Non-pigmented ciliary epithelial cell (primary cell): ENCODE measurements at regions not wholly inside any gene's neighbourhood (a gene's known extent, or its start where the extent isn't known, plus 50 kb on each side); places are given as distances from the start of the nearest gene placed in this dataset.
A peak's percentile ranks its signal among the peaks of the same experiment; 100 is the strongest.
"Not testable (repeated sequence)": the region's sequence is repeated elsewhere in the genome, so short reads cannot be mapped to it uniquely, and the experiment has no call there.

Experiments
- DNase-seq: peaks from one replicate; pipeline ENCODE4 v3.0.0-alpha.2; 2010; ENCODE audit warnings: low read depth

DNA sequence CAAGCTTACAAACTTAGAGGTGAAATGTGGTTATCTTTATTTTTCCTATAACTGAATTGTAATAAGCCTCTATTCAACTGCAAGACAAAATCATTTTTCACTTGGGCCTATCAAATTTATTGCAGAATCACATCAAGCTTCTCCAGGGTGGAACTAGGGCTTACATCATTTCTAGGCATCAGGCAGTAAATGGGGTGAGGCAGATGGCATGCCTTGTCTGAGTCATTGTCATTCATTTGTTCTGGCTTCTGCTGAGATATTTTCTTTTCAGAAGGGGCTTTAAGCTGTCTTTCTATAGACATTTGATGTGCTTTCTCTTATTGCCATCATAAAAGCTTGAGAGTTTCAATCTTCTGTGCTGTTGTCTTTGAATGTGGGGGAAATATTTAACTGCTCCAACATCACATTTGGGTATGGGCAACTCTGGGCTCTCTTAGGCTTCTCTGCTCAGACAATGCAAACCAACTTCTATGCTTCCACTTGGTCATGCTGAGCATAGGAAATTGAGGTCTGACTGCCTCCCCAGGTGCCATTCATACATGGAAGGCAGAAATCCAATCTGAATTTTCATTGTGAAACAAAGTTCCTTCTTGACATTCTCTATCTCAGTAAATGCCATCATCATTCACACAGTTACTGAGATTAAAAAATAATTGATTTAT is 225.8 kb upstream of the GIMD1 start:
- no peak for DNase-seq

GRCh38 chr4:106588891-106589290 is 220.3 kb upstream of the GIMD1 start:
- DNase-seq, result no peak

GRCh38 chr4:106587558-106587957 is 219.0 kb upstream of the GIMD1 start:
- DNase-seq, result peak; percentile 49

DNA sequence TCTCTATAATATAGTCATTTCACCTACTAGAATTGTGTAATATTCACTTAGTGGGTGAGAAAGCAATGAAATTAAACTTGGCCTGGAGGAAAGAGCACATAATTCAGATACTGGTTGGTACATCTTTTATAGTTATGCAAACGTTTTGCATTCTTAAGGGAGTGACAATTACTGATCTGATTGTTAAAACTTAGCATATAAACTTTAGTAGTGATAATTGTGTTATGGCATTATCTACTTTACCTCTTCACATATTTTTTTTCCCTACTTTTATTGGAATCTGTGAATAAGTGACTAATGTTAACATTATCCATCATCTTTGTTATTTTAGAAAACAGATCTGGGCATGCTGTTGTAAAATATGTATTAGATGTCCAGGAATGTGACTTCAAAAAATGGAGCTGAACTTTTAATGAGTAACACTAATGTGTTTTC is 217.4 kb upstream of the GIMD1 start:
- no peak for DNase-seq

DNA sequence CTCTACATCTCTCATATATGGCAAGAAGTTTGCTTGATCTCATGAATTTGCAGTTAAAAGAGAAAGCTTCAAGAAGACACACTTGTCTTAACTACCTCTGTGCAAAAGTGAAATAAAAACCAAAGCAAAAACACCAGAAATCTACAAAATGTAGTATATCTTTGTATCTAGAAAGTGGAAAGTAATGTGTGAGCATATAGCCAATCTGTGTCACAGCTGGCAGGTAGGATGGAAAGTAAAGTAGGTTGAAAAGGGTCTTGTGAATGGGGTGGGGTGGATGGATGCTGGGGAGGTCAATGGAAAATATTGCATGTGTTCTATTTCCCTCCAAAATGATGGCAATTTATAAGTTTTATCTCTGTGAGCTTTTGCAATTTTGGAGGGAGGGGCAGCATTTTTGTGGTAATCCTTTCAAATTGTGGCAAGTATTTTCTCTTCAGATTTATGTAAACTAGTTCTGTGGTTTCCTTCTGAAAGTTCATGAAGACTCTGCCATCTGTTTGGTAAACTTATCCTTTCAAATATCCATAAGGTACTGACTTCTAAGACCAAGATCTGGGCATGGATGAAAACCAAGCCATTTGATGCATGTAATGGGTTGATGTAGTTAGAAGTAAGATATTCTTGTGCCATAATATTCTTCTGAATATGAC is 215.9 kb upstream of the GIMD1 start:
- no peak for DNase-seq

GRCh38 chr4:106583567-106583966 is 215.0 kb upstream of the GIMD1 start:
- peak; percentile 97 for DNase-seq

GRCh38 chr4:106583108-106583507 is 214.5 kb upstream of the GIMD1 start:
- DNase-seq, result no peak

- no peak for DNase-seq
These were observed 213.5 kb upstream of the GIMD1 start for GRCh38 chr4:106582103-106582502.

DNA sequence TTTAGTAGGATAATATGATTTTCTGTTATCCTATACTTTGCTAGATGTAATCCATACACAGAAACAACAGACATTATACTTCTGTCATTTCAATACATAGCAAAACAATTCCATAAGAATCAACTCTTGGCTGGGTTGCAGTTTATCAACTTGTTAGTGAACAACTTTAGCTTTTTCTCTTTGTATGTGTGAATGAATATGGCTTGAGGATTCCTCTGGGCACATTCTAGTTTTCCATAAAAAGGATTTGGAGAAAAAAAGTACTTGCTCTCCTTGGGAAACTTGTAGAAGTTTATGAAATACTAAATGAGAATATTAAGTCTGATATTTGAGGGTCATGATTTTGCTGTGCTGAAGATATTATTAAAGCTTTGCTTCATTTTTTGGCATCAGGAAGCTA is 210.7 kb upstream of the GIMD1 start:
- no peak for DNase-seq

GRCh38 chr4:106569146-106570031 is 200.8 kb upstream of the GIMD1 start:
- no peak for DNase-seq

GRCh38 chr4:106565727-106566126 is 197.1 kb upstream of the GIMD1 start:
- DNase-seq, result no peak

GRCh38 chr4:106563637-106564036 is 195.1 kb upstream of the GIMD1 start:
- DNase-seq, result not testable (repeated sequence)

- DNase-seq, result no peak
These were observed 183.1 kb upstream of the GIMD1 start for GRCh38 chr4:106551724-106552123.

DNA sequence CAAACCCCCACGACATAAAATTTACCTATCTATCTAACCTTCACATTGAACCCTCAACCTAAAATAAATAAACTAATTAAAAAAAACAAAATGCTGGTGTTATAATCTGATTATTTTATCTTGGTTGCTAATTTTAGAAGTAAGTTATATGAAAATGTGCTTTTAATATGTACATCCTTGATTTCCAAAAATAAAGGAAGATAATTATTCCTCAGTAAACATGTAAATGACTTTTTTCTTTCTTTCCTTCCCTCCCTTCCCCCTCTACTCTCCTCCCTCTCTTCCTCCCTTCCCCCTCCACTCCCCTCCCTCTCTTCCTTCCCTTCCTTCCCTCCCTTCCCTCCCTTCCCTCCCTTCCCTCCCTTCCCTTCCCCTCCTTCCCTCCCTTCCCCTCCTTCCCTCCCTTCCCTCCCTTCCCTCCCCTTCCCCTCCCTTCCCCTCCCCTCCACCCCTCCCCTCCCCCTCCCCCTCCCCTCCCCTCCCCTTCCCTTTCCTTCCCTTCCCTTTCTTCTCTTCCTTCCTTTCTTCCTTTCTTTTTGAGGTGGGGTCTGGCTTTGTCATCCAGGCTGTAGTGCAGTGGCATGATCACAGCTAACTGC is 180.0 kb upstream of the GIMD1 start:
- no peak for DNase-seq

GRCh38 chr4:106546370-106546769 is 177.8 kb upstream of the GIMD1 start:
- DNase-seq, result no peak

GRCh38 chr4:106542609-106543008 is 174.0 kb upstream of the GIMD1 start:
- not testable (repeated sequence) for DNase-seq

DNA sequence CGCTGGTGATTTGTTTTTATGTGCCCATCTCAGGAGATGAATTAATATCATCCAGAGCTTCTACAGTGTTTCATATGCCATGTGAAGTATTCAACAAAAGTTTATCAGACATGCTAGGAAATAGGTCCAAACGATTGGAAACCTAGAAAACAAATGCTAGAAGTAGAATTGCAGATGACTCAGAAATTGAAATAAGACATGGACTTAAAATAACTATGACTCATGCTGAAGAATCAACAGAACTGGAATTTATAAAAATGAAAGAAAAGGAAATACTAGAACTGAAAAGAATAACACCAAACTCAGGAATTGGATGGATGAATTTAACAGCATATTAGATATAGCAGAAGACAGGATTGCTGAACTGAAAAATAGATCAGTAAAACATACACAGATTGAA is 172.7 kb upstream of the GIMD1 start:
- DNase-seq, result peak; percentile 37

GRCh38 chr4:106530821-106531220 is 162.2 kb upstream of the GIMD1 start:
- no peak for DNase-seq

- no peak for DNase-seq
These were observed 161.4 kb upstream of the GIMD1 start for GRCh38 chr4:106530024-106530361.

DNA sequence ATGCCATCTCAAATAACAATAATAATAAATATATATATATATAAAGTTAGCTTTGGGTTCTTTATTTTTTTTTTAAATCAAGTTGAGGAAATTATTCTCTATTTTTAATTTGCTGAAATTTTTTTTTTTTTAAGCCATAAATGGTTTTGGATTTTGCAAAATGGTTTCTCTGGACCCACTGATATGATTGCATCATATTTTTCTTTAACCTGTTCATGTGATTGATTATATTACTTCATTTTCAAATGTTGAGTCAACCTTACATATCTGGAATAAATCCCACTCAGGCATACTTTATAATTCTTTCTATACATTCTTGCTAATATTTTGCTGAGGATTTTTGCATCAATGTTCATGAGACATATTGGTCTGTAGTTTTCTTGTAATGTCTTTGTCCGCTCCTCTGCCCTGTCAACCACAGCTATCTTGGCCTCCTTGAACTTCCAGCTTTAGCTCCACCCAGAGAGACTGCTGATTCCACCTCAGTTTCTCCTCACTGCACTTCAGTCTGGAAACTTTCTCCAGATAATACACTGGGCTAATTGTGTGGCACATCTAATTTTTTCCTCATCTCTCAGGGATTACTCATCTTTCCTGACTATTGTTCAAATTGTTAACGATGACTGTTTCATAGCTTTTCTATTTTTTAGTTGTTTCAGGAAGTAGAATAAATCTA is 160.9 kb upstream of the GIMD1 start:
- DNase-seq, result peak; percentile 9

DNA sequence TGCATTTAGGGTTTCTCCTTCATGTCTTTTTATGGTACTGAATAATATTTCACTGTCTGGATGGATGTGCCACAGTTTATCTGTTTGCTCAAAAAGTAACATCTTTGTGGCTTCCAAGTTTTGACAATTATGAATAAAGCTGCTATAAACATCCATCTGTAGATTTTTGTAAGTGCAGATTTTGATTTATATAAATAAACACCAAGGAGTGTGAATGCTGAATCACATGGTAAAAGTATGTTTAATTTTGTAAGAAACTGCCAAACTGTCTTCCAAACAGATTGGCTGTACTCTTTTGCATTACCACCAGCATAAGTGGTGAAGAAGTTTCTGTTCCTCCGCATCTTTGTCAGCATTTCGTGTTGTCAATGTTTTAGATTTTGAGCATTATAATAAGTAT is 158.7 kb upstream of the GIMD1 start:
- DNase-seq, result no peak

- DNase-seq, result not testable (repeated sequence)
These were observed 156.8 kb upstream of the GIMD1 start for GRCh38 chr4:106525425-106525824.
